Peyer's patch (tissue), 4 donors: ENCODE measurements at regions not wholly inside any gene's neighbourhood (a gene's known extent, or its start where the extent isn't known, plus 50 kb on each side); places are given as distances from the start of the nearest gene placed in this dataset.

Experiments
- DNase-seq, 3 donors: peaks; one replicate each; pipeline ENCODE4 v3.0.0-alpha.2; 2017 to 2019
- H3K27ac ChIP-seq, 4 donors: fragments of 200-600 bp; sonication (generic); one replicate each; pipeline ENCODE4 v1.5.1; 2016 to 2019
- H3K27me3 ChIP-seq, 2 donors: fragments of 200-600 bp; sonication (generic); one replicate each; pipeline ENCODE4 v1.5.1; 2019
- H3K36me3 ChIP-seq, 3 donors: fragments of 200-600 bp; sonication (generic); one replicate each; pipeline ENCODE4 v1.5.1; 2016 to 2019
- H3K4me1 ChIP-seq, 4 donors: fragments of 200-600 bp; sonication (generic); one replicate each; pipeline ENCODE4 v1.5.1; 2016 to 2019
- H3K4me3 ChIP-seq, 4 donors: fragments of 200-600 bp; sonication (generic); 1 replicate in 3 of 4; 2 replicates in 1 of 4; pipeline ENCODE4 v1.5.1; 2016 to 2019; ENCODE audit warnings: mild to moderate bottlenecking in 1 of 4
- H3K9me3 ChIP-seq, 4 donors: fragments of 200-600 bp; sonication (generic); one replicate each; pipeline ENCODE4 v1.5.1; 2016 to 2019; ENCODE audit warnings: mild to moderate bottlenecking in 1 of 4
- CTCF ChIP-seq, 6 experiments: fragments of 450-650 bp in 4 of 6; fragments of 200-600 bp in 2 of 6; sonication (generic) in 1 of 6; IDR thresholded peaks; one replicate each; pipeline ENCODE4 v1.5.1; 2017 to 2019; ENCODE audit warnings: antibody characterized with exemption in 6 of 6, mild to moderate bottlenecking in 3 of 6, moderate library complexity in 1 of 6
- POLR2A ChIP-seq, 2 donors: fragments of 450-650 bp; IDR thresholded peaks; one replicate each; pipeline ENCODE4 v1.5.1; 2017; ENCODE audit warnings: antibody characterized with exemption in 2 of 2, mild to moderate bottlenecking in 2 of 2, moderate library complexity in 2 of 2

GRCh38 chr1:189868021-189868420 lies 609.6 kb downstream of the BRINP3 start:
- Histone ChIP-seq H3K27ac (no peak overlapping the region), H3K4me1 (no peaks in the 10 kb centered on the region), H3K27me3 (no peaks in the 10 kb centered on the region), H3K9me3 (no peaks in the 10 kb centered on the region), H3K4me3 (no peak overlapping the region), H3K36me3 (no peaks in the 10 kb centered on the region)
- TF ChIP-seq CTCF (IDR thresholded peaks at IDR 0.05) (no peak), POLR2A (IDR thresholded peaks at IDR 0.05) (no peak)
- DNase-seq = no peak

DNA sequence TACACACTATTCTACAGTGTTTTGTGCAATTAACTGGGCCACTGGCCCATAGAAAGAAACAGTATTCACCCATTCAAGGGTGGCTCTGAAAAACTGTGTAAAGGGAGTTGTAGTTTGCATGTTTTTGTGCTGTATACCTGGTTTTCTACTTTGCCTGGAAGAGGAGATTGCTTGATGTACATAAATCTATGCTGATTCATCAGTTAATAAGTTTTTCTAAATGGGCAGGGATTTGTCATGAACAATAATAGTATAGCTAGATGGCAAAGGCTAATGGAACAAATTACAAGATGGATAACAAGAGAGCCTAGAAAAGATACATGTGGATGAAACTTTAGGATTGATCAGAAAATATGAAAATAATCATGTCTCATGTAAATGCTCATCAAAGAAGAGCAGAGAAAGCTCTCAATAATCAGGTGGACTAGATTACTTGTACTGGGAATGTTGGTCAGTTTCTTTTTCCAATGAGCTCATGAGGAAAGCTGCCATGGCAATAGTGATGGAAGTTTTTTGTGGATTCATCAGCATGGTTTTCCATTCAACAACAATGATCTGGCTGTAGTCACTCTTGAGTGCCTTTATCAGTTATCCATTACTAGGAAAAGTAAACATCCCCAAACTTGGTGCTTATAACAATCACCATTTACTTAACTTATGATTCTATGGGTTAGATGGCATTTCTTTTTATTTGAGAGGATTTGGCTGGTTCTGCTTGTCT lies 602.8 kb downstream of the BRINP3 start:
- H3K4me3 ChIP-seq = no peak overlapping the region
- TF ChIP-seq CTCF (IDR thresholded peaks at IDR 0.05) = no peak
- no peak for TF ChIP-seq POLR2A (IDR thresholded peaks at IDR 0.05)
- H3K9me3 ChIP-seq = no peaks in the 10 kb centered on the region
- DNase-seq = no peak
- H3K4me1 ChIP-seq = no peaks in the 10 kb centered on the region
- no peaks in the 10 kb centered on the region for H3K36me3 ChIP-seq
- no peaks in the 10 kb centered on the region for H3K27me3 ChIP-seq
- no peak overlapping the region for H3K27ac ChIP-seq

DNA sequence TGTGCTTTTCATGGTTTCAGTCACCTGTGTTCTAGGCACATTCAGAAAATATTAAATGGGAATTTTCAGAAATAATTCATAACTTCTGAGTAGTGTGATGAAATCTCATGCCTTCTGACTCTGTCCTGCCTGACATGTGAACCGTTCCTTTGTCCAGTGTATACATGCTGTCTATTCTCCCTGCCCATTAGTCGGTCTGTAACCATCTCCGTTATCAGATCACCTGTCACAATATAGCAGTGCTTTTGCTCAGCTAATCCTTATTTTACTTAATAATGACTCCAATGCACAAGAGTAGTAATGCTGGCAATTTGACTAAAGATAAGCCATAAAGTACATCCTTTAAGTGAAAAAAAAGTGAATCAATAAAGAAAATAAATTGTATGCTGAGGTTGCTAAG lies 597.5 kb downstream of the BRINP3 start:
- Histone ChIP-seq H3K36me3 (no peaks in the 10 kb centered on the region), H3K27ac (no peak overlapping the region), H3K9me3 (no peaks in the 10 kb centered on the region), H3K27me3 (no peaks in the 10 kb centered on the region), H3K4me3 (no peak overlapping the region), H3K4me1 (no peaks in the 10 kb centered on the region)
- DNase-seq = no peak
- no peak for TF ChIP-seq CTCF (IDR thresholded peaks at IDR 0.05)

GRCh38 chr1:189899686-189900425 lies 577.8 kb downstream of the BRINP3 start:
- Histone ChIP-seq H3K4me1 (no peaks in the 10 kb centered on the region), H3K27ac (no peak overlapping the region), H3K36me3 (no peaks in the 10 kb centered on the region), H3K27me3 (no peaks in the 10 kb centered on the region), H3K9me3 (no peaks in the 10 kb centered on the region), H3K4me3 (no peak overlapping the region)
- no peak for TF ChIP-seq POLR2A (IDR thresholded peaks at IDR 0.05)
- no peak for DNase-seq

DNA sequence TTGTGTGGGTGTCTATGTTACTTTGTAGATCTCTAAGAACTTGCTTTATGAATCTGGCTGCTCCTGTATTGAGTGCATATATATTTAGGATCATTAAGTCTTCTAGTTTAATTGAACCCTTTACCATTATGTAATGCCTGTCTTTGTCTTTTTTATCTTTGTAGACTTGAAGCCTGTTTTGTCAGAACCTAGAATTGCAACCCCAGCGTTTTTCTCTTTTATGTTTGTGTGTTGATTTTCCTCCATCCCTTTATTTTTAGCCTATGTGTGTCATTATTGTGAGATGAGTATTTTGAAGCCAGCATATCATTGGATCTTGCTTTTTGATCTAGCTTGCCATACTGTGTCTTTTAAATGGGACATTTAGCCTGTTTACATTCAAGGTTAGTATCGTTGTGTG lies 573.2 kb downstream of the BRINP3 start:
- no peak for DNase-seq

More for the DNA sequence above, 573.2 kb downstream of the BRINP3 start:
- Histone ChIP-seq H3K27me3 (no peaks in the 10 kb centered on the region), H3K4me3 (no peak overlapping the region), H3K27ac (no peak overlapping the region), H3K9me3 (no peaks in the 10 kb centered on the region), H3K36me3 (no peaks in the 10 kb centered on the region), H3K4me1 (no peaks in the 10 kb centered on the region)
- TF ChIP-seq POLR2A (IDR thresholded peaks at IDR 0.05) = no peak
- no peak for TF ChIP-seq CTCF (IDR thresholded peaks at IDR 0.05)
